H1 (cell line): ENCODE measurements at regions not wholly inside any gene's neighbourhood (a gene's known extent, or its start where the extent isn't known, plus 50 kb on each side); places are given as distances from the start of the nearest gene placed in this dataset.

Experiments used
- CTCF ChIA-PET: fragments of 300-600 bp; sonication (Branson Sonifier 250); formaldehyde crosslinking; loops from one replicate; lab custom pipeline; 2021; ENCODE audit not compliant: partially characterized antibody; lab: Charles Lee
- POLR2A ChIA-PET: fragments of 300-600 bp; sonication (Branson Sonifier 250); formaldehyde crosslinking; loops from one replicate; lab custom pipeline; 2021; ENCODE audit warnings: inconsistent platforms; ENCODE audit not compliant: partially characterized antibody; lab: Charles Lee
- DNase-seq, 2 experiments: peaks; one replicate each; pipeline versions ENCODE4 v3.0.0 to v3.0.0-alpha.2; 2010 to 2022; ENCODE audit warnings: low spot score in 2 of 2, low read depth in 1 of 2, mixed read lengths in 1 of 2
- FAIRE-seq: peaks from 2 replicates; lab custom pipeline; 2011; peaks lifted over from hg19 to GRCh38; lab: Jason Lieb, UNC
- H2AFZ ChIP-seq: 2 replicates; pipeline ENCODE4 v1.8.1; 2012; ENCODE audit warnings: low read length, inconsistent platforms
- H2AK5ac ChIP-seq: 2 replicates; pipeline ENCODE4 v1.6.1; 2013; ENCODE audit warnings: low read depth, low read length
- H2BK120ac ChIP-seq: replicated peaks from 2 replicates; pipeline ENCODE3; 2013; ENCODE audit warnings: low read depth, low read length, inconsistent platforms
- H2BK12ac ChIP-seq: 2 replicates; pipeline ENCODE4 v1.6.1; 2013; ENCODE audit warnings: low read depth, low read length
- H2BK15ac ChIP-seq: 2 replicates; pipeline ENCODE4 v1.6.1; 2013; ENCODE audit warnings: low read length
- H2BK20ac ChIP-seq: 2 replicates; pipeline ENCODE4 v1.6.1; 2013; ENCODE audit warnings: low read length
- H2BK5ac ChIP-seq: 2 replicates; pipeline ENCODE4 v1.6.1; 2013; ENCODE audit warnings: low read depth, low read length
- H3K14ac ChIP-seq: 2 replicates; pipeline ENCODE4 v1.6.1; 2013; ENCODE audit warnings: inconsistent platforms; ENCODE audit not compliant: insufficient read length
- H3K18ac ChIP-seq: 2 replicates; pipeline ENCODE4 v1.6.1; 2013; ENCODE audit warnings: low read length; ENCODE audit errors: extremely low read depth
- H3K23ac ChIP-seq: 2 replicates; pipeline ENCODE4 v1.6.1; 2013; ENCODE audit warnings: inconsistent platforms; ENCODE audit not compliant: insufficient read length
- H3K23me2 ChIP-seq: 2 replicates; pipeline ENCODE4 v1.6.1; 2013; ENCODE audit warnings: low read depth, low read length
- H3K27ac ChIP-seq: 2 replicates; pipeline ENCODE4 v1.6.1; 2011; ENCODE audit warnings: low read depth, low read length, inconsistent platforms
- H3K27me3 ChIP-seq, 4 experiments: replicated peaks in 1 of 4; 1 replicate in 1 of 4; 2 replicates in 3 of 4; pipeline versions ENCODE4 v1.6.1 to v1.8.1; 2011 to 2013; ENCODE audit warnings: low read length in 3 of 4, mild to moderate bottlenecking in 3 of 4, inconsistent platforms in 2 of 4, mixed read lengths in 2 of 4, moderate library complexity in 1 of 4; ENCODE audit not compliant: control insufficient read depth in 3 of 4, insufficient read depth in 3 of 4; ENCODE audit errors: extremely low read depth in 1 of 4
- H3K36me3 ChIP-seq, 4 experiments: 2 replicates each; pipeline versions ENCODE4 v1.6.1 to v1.8.1; 2011 to 2013; ENCODE audit warnings: mild to moderate bottlenecking in 4 of 4, low read length in 3 of 4, moderate library complexity in 2 of 4, control low read depth in 1 of 4, inconsistent platforms in 1 of 4; ENCODE audit not compliant: insufficient read depth in 4 of 4, control insufficient read depth in 2 of 4
- H3K4ac ChIP-seq: replicated peaks from 2 replicates; pipeline ENCODE3; 2013; ENCODE audit warnings: low read length, low read depth, mixed read lengths, inconsistent platforms; ENCODE audit not compliant: insufficient read length
- H3K4me1 ChIP-seq, 4 experiments: replicated peaks in 1 of 4; 1 replicate in 1 of 4; 2 replicates in 3 of 4; pipeline versions ENCODE4 v1.6.1 to v1.8.1; 2011 to 2013; ENCODE audit warnings: low read length in 3 of 4, inconsistent platforms in 2 of 4, mixed read lengths in 1 of 4; ENCODE audit not compliant: insufficient read depth in 4 of 4, control insufficient read depth in 3 of 4
- H3K4me2 ChIP-seq, 2 experiments: 2 replicates each; pipeline versions ENCODE4 v1.6.1 to v1.8.1; 2011 to 2013; ENCODE audit warnings: low read depth in 2 of 2, low read length in 2 of 2, control low read depth in 1 of 2, inconsistent platforms in 1 of 2, mild to moderate bottlenecking in 1 of 2; ENCODE audit not compliant: insufficient read depth in 1 of 2
- H3K4me3 ChIP-seq, 4 experiments: fragments of 200-600, 300-600 bp in 1 of 4; sonication (generic), shearing (Covaris generic), sonication (Bioruptor Twin) in 1 of 4; 2 replicates each; pipeline versions ENCODE4 v1.5.1 to v1.8.1; 2011 to 2016; ENCODE audit warnings: low read length in 4 of 4, low read depth in 3 of 4, control low read depth in 2 of 4, inconsistent platforms in 2 of 4, mild to moderate bottlenecking in 2 of 4, mixed read lengths in 1 of 4, moderate library complexity in 1 of 4; ENCODE audit not compliant: insufficient read depth in 2 of 4; ENCODE audit errors: extremely low read depth in 1 of 4
- H3K56ac ChIP-seq: replicated peaks from 2 replicates; pipeline ENCODE3; 2013; ENCODE audit warnings: low read depth, mild to moderate bottlenecking, mixed read lengths, low read length, inconsistent platforms; ENCODE audit not compliant: insufficient read length
- H3K79me1 ChIP-seq: 2 replicates; pipeline ENCODE4 v1.6.1; 2013; ENCODE audit warnings: low read depth, low read length, control low read depth
- H3K79me2 ChIP-seq, 2 experiments: 2 replicates each; pipeline versions ENCODE4 v1.6.1 to v1.8.1; 2012 to 2013; ENCODE audit warnings: low read length in 2 of 2, mild to moderate bottlenecking in 2 of 2, inconsistent platforms in 1 of 2; ENCODE audit not compliant: insufficient read depth in 2 of 2, control insufficient read depth in 1 of 2
- H3K9ac ChIP-seq, 4 experiments: replicated peaks in 1 of 4; 1 replicate in 1 of 4; 2 replicates in 3 of 4; pipeline versions ENCODE4 v1.6.1 to v1.8.1; 2011 to 2013; ENCODE audit warnings: low read depth in 3 of 4, low read length in 3 of 4, control low read depth in 2 of 4, mild to moderate bottlenecking in 2 of 4, moderate library complexity in 2 of 4, inconsistent platforms in 1 of 4; ENCODE audit errors: extremely low read depth in 1 of 4
- H3K9me3 ChIP-seq, 2 experiments: 2 replicates each; pipeline versions ENCODE4 v1.6.1 to v1.8.1; 2012 to 2013; ENCODE audit warnings: mild to moderate bottlenecking in 2 of 2, moderate library complexity in 2 of 2, control low read depth in 1 of 2, inconsistent platforms in 1 of 2, low read depth in 1 of 2, low read length in 1 of 2, mixed read lengths in 1 of 2; ENCODE audit not compliant: insufficient read depth in 2 of 2
- H4K20me1 ChIP-seq, 2 experiments: replicated peaks in 1 of 2; 2 replicates each; pipeline versions ENCODE3 to v1.8.1; 2011 to 2013; ENCODE audit warnings: inconsistent platforms in 2 of 2, low read length in 2 of 2, mild to moderate bottlenecking in 1 of 2; ENCODE audit not compliant: insufficient read depth in 2 of 2, control insufficient read depth in 1 of 2
- H4K5ac ChIP-seq: 2 replicates; pipeline ENCODE4 v1.6.1; 2013; ENCODE audit warnings: low read length, low read depth, mixed read lengths, inconsistent platforms; ENCODE audit not compliant: insufficient read length
- H4K8ac ChIP-seq: 2 replicates; pipeline ENCODE4 v1.8.0; 2013; ENCODE audit warnings: mild to moderate bottlenecking, moderate library complexity, low read length, inconsistent platforms; ENCODE audit not compliant: insufficient read depth; ENCODE audit errors: extremely low read depth
- H4K91ac ChIP-seq: replicated peaks from 2 replicates; pipeline ENCODE3; 2013; ENCODE audit warnings: low read length, mixed read lengths, inconsistent platforms; ENCODE audit not compliant: insufficient read length
- CBX8 ChIP-seq: fragments of 300-800, 300-1000 bp; sonication (generic); IDR thresholded peaks from 2 replicates; pipeline ENCODE4 v1.7.1; 2016; ENCODE audit warnings: low read depth, low read length, borderline replicate concordance
- CEBPB ChIP-seq: IDR thresholded peaks from 2 replicates; pipeline ENCODE4 v1.6.1; 2012; ENCODE audit warnings: low read depth, low read length
- CHD2 ChIP-seq: IDR thresholded peaks from 2 replicates; pipeline ENCODE4 v1.6.1; 2012; ENCODE audit warnings: low read length, improper control_type of control experiment
- JUND ChIP-seq: IDR thresholded peaks from 2 replicates; pipeline ENCODE4 v1.6.1; 2011; ENCODE audit warnings: mild to moderate bottlenecking, improper control_type of control experiment, low read length
- KDM4A ChIP-seq: IDR thresholded peaks from one replicate; pipeline ENCODE4 v1.7.1; 2012; ENCODE audit warnings: low read depth, mild to moderate bottlenecking, moderate library complexity, low read length, inconsistent platforms; ENCODE audit not compliant: severe bottlenecking
- RXRA ChIP-seq: IDR thresholded peaks from 2 replicates; pipeline ENCODE4 v1.6.1; 2011; ENCODE audit warnings: low read depth, mild to moderate bottlenecking, low read length, moderate library complexity; ENCODE audit not compliant: insufficient read depth
- SAP30 ChIP-seq: fragments of 300-600 bp; sonication (generic); IDR thresholded peaks from 2 replicates; pipeline ENCODE4 v1.7.1; 2012; ENCODE audit warnings: low read length, moderate library complexity, mild to moderate bottlenecking, inconsistent platforms; ENCODE audit not compliant: insufficient read depth, insufficient replicate concordance
- SUZ12 ChIP-seq: fragments of 200-600 bp; sonication (generic); IDR thresholded peaks from 2 replicates; pipeline ENCODE4 v1.6.1; 2012; ENCODE audit warnings: mild to moderate bottlenecking, inconsistent platforms, low read length, moderate library complexity, mixed read lengths
- TEAD4 ChIP-seq: IDR thresholded peaks from 2 replicates; pipeline ENCODE4 v1.6.1; 2012; ENCODE audit warnings: low read depth, low read length, inconsistent platforms, mixed read lengths
- WGBS, 2 experiments: shearing (Covaris generic) in 1 of 2; methylation state at CpG; one replicate each; pipeline versions ENCODE4 v1.1.6 to v1.1.7; 2013 to 2015; ENCODE audit warnings: low lambda C conversion rate in 2 of 2, mixed read lengths in 2 of 2, inconsistent platforms in 1 of 2, low coverage in 1 of 2, missing lambda C conversion rate in 1 of 2; ENCODE audit not compliant: insufficient replicate concordance in 2 of 2, insufficient coverage in 1 of 2, insufficient read length in 1 of 2; ENCODE audit errors: extremely low coverage in 1 of 2, missing lambda C conversion rate in 1 of 2; 5-methylcytosine and 5-hydroxymethylcytosine counted together
- TF ChIP-seq, protein P1 (sequence below): IDR thresholded peaks from 2 replicates; pipeline ENCODE4 v1.6.1; 2012; ENCODE audit warnings: inconsistent platforms

DNA sequence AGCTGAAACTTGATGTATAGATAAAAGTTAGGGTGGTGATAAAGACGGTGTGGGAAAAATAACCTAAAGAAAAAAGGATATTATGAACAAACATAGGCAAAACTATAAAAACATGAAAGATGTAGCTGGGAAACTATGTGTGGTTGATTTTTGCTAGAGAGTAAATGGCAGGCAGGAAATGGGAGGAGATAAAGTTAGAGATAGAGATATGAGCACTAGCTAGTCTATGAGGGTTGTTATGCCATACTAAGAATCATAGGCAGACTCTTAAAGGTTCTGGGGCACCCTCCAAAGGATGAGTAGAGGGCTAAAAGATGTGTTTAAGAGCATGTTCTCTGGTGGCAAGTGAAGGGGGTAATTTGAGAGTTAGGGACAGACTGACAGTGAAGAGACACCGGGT is 1109.2 kb downstream of the GATA3 start:
- Histone ChIP-seq H3K18ac (no peak overlapping the region), H2BK20ac (no peak overlapping the region), H2BK120ac (no peak overlapping the region), H3K4me2 (no peak overlapping the region), H4K8ac (no peak overlapping the region), H2BK5ac (no peak overlapping the region), H3K4ac (no peak overlapping the region), H3K9me3 (peaks cover 7% of the 10 kb centered on the region in 2 experiments; a peak in 2 of 4 replicates), H3K79me2 (no peaks in the 10 kb centered on the region), H3K23me2 (no peaks in the 10 kb centered on the region), H2AFZ (no peak overlapping the region), H4K20me1 (no peaks in the 10 kb centered on the region), H3K36me3 (no peaks in the 10 kb centered on the region), H3K4me3 (no peak overlapping the region), H3K27me3 (no peaks in the 10 kb centered on the region), H3K79me1 (no peaks in the 10 kb centered on the region), H3K23ac (no peak overlapping the region), H3K56ac (no peak overlapping the region), H4K5ac (no peak overlapping the region), H2BK15ac (no peak overlapping the region), H3K27ac (no peak overlapping the region), H3K9ac (no peak overlapping the region), H3K4me1 (no peaks in the 10 kb centered on the region), H3K14ac (no peak overlapping the region), H4K91ac (no peak overlapping the region), H2BK12ac (no peak overlapping the region), H2AK5ac (no peak overlapping the region)
- ChIA-PET POLR2A (no interaction called here), CTCF (no interaction called here)
- DNase-seq: no peak
- no peak for FAIRE-seq
- 91 to 100% methylated on average over 1 to 2 of the region's 2 CpGs for WGBS, 2 experiments
- no peak for TF ChIP-seq CBX8
- TF ChIP-seq RXRA: no peak
- TF ChIP-seq KDM4A: no peak
- no peak for TF ChIP-seq JUND
- TF ChIP-seq CHD2: no peak
- TF ChIP-seq CEBPB: no peak
- TF ChIP-seq TEAD4: no peak
- no peak for TF ChIP-seq SUZ12
- TF ChIP-seq, protein P1, sequence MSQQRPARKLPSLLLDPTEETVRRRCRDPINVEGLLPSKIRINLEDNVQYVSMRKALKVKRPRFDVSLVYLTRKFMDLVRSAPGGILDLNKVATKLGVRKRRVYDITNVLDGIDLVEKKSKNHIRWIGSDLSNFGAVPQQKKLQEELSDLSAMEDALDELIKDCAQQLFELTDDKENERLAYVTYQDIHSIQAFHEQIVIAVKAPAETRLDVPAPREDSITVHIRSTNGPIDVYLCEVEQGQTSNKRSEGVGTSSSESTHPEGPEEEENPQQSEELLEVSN: no peak
- TF ChIP-seq SAP30: no peak
